ENCODE measurements at regions not wholly inside any gene's neighbourhood (a gene's known extent, or its start where the extent isn't known, plus 50 kb on each side); places are given as distances from the start of the nearest gene placed in this dataset.

GRCh38 chr5:85671223-85671970 is 946.3 kb upstream of the COX7C start:
- Mint-ChIP-seq H3K4me3 (no peak overlapping the region), H3K9me3 (peaks cover 7 to 8% of the 10 kb centered on the region in 2 donors), H3K27ac (no peak overlapping the region), H3K27me3 (no peaks in the 10 kb centered on the region), H3K4me1 (no peaks in the 10 kb centered on the region)
- DNase-seq (no peak), ATAC-seq (no peak)

DNA sequence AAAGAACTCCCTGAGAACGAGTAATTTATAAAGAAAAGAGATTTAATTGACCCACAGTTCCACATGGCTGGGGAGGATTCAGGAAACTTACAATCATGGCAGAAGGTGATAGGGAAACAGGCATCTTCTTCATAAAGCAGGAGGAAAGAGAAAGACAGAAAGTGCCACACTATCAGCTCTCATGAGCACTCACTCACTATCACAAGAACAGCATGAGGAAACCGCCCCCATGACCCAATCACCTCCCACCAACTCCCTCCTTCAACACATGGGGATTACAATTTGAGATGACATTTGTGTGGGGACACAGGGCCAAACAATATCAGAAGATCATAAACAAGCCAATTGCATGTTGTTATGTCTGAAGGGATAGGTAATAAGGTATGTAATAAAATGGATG is 935.9 kb upstream of the COX7C start:
- no peaks in the 10 kb centered on the region for H3K9me3 Mint-ChIP-seq
- ATAC-seq (no peak), DNase-seq (no peak)
- H3K27ac Mint-ChIP-seq = no peak overlapping the region
- no peaks in the 10 kb centered on the region for H3K27me3 Mint-ChIP-seq
- H3K4me1 Mint-ChIP-seq = no peaks in the 10 kb centered on the region
- H3K4me3 Mint-ChIP-seq = no peak overlapping the region

GRCh38 chr5:85684351-85684750 is 933.4 kb upstream of the COX7C start:
- H3K4me1 Mint-ChIP-seq = no peaks in the 10 kb centered on the region
- DNase-seq (no peak), ATAC-seq (no peak)
- H3K27me3 Mint-ChIP-seq = no peaks in the 10 kb centered on the region
- no peaks in the 10 kb centered on the region for H3K9me3 Mint-ChIP-seq
- no peak overlapping the region for H3K4me3 Mint-ChIP-seq
- H3K27ac Mint-ChIP-seq = no peak overlapping the region

DNA sequence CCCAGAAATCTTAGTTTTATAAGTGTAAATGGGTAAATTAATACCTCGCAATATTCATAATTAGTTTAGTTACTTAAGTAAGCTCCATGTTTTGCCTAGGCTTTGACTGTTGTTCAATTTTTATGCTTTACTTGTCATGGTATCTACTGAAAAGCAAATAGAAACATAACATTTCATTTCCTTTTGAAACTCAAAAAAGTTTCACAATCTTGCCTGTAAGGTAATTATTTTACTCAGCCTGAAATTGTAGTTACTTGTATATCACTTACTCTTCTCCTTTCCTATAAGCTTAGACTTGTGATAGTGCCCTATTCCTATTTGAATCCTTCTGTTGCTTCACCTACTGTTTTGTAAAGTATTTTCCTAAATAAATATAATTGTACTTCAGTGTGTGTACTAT is 914.4 kb upstream of the COX7C start:
- Mint-ChIP-seq H3K27me3 (no peaks in the 10 kb centered on the region), H3K9me3 (no peaks in the 10 kb centered on the region), H3K4me1 (no peaks in the 10 kb centered on the region), H3K4me3 (no peak overlapping the region), H3K27ac (no peak overlapping the region)
- no peak for DNase-seq
- no peak for ATAC-seq

GRCh38 chr5:85709728-85710127 is 908.0 kb upstream of the COX7C start:
- Mint-ChIP-seq H3K9me3 (no peaks in the 10 kb centered on the region), H3K4me3 (no peak overlapping the region), H3K4me1 (no peaks in the 10 kb centered on the region), H3K27ac (no peak overlapping the region), H3K27me3 (no peaks in the 10 kb centered on the region)
- no peak for DNase-seq
- no peak for ATAC-seq

DNA sequence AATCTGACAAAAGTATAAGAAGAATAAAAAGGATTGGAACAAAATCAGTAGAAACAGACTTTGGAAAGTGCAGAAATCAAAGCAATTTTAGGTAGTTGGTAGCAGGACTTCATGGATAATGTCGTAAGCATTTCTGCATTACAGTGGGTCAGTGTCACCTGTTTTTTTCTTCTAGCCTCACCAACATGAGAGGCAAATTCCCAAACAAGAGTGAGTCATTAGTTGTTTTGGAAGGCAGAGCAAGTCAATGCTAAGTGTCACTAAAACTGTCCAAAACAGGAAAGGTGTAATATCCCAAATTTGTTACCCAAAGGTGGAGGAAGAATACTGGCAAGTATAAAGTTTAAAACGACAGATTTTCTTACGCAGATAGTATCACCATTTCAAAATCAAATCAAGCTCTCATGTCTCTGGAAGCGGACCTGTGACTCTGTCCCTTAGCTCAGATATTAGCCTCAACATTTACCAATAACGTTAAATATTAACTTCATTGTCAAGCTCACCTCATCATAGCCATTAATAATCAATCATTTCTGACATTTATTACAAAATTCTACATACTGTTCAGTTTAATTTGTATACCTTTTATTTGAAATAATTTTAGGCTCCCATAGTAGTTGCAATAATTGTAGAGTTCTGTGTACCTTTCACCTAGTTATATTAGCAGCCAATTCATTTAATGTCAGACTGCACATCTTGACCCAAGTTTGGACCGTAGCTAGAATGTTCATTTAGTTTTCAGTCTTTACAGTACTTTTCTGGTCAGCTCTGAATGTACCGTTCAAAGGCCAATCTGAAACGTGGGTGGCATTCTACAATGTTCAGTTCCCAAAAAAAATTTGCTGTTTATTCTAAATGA is 901.2 kb upstream of the COX7C start:
- Mint-ChIP-seq H3K27me3 (no peaks in the 10 kb centered on the region), H3K4me1 (no peaks in the 10 kb centered on the region), H3K27ac (no peak overlapping the region), H3K9me3 (no peaks in the 10 kb centered on the region), H3K4me3 (no peak overlapping the region)
- no peak for DNase-seq
- ATAC-seq = no peak

DNA sequence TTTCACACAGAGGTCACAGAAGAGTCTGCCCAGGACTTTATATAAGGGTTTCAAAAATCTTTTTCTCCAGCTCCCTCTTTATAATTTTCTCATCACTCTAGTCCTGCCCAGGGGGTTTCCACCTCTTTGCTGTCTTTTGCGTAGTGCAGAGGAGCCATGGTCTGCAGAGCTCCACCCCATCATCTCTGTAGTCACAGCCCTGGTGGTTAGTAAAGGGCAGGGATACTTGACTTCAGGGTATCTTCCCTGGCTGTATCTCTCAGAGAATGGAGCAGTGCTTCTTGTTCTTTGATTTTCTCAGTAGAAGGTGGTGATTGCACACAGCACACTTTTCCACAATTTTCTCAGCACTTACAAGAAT is 900.6 kb upstream of the COX7C start:
- DNase-seq = no peak
- Mint-ChIP-seq H3K4me1 (no peaks in the 10 kb centered on the region), H3K4me3 (no peak overlapping the region), H3K9me3 (peaks cover 0 to 3% of the 10 kb centered on the region in 2 donors), H3K27ac (no peak overlapping the region), H3K27me3 (no peaks in the 10 kb centered on the region)
- ATAC-seq = no peak

GRCh38 chr5:85732185-85732584 is 885.6 kb upstream of the COX7C start:
- Mint-ChIP-seq H3K4me3 (no peak overlapping the region), H3K9me3 (peaks cover 8 to 14% of the 10 kb centered on the region in 2 donors), H3K27me3 (no peaks in the 10 kb centered on the region), H3K27ac (no peak overlapping the region), H3K4me1 (no peaks in the 10 kb centered on the region)
- no peak for ATAC-seq
- no peak for DNase-seq

DNA sequence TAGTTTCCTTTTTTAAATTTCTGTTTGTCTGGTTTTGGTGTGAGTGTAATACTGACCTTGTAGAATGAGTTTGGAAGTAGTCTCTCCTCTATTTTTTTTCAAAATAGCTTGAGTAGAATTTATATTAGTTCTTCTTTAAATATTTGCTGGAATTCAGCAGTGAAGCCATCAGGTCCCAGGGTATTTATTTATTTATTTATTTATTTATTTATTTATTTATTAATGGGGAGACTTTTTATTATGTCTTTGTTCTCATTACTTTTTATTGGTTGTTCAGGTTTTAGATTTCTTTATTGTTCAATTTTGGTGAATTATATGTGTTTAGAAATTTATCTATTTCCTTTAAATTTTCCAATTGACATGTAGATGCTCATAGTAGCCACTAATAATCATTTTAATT is 875.8 kb upstream of the COX7C start:
- no peak overlapping the region for H3K4me3 Mint-ChIP-seq
- DNase-seq = no peak
- ATAC-seq = no peak
- no peaks in the 10 kb centered on the region for H3K27me3 Mint-ChIP-seq
- H3K9me3 Mint-ChIP-seq = peaks cover 14 to 22% of the 10 kb centered on the region in 2 donors
- peak overlapping the region in 1 of 2 donors; percentile 54 for H3K27ac Mint-ChIP-seq
- H3K4me1 Mint-ChIP-seq = no peaks in the 10 kb centered on the region

DNA sequence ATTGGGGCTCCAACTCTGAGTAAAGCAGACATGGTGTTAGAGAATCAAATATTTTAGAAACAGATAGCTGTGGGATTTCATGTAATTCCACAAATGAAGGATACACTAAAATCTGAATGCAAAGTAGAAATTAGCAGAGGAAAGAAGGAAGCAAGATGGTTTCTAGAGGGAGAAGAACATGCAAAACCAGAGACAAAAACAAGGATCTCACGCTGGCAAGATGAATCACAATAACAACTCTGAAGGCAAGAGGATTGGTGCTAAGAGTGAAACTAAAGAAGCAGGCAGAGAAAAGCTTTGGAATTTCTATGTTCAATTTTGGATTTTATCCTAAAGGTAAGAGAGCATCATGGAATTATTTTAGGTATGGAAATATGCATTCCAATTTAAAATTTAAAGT is 857.2 kb upstream of the COX7C start:
- no peaks in the 10 kb centered on the region for H3K27me3 Mint-ChIP-seq
- no peak overlapping the region for H3K4me3 Mint-ChIP-seq
- H3K4me1 Mint-ChIP-seq = no peaks in the 10 kb centered on the region
- DNase-seq (no peak), ATAC-seq (no peak)
- H3K9me3 Mint-ChIP-seq = peaks cover 14 to 17% of the 10 kb centered on the region in 2 donors
- no peak overlapping the region for H3K27ac Mint-ChIP-seq

DNA sequence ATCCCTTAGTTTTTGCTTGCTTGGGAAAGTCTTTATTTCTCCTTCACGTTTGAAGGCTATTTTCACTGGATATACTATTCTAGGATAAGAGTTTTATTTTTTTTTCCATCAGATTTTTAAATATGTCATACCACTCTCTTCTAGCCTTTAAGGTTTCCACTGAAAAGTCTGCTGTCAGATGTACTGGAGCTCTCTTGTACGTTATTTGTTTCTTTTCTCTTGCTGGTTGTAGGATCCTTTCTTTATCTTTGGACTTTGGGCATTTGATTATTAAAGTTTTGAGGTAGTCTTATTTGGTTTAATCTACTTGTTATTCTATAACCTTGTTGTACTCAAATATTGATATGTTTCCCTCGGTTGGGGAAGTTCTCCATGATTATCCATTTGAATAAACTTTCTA is 848.4 kb upstream of the COX7C start:
- DNase-seq (no peak), ATAC-seq (no peak)
- peaks cover 26 to 38% of the 10 kb centered on the region in 2 donors for H3K9me3 Mint-ChIP-seq
- no peak overlapping the region for H3K27ac Mint-ChIP-seq
- no peak overlapping the region for H3K4me3 Mint-ChIP-seq
- H3K4me1 Mint-ChIP-seq = no peaks in the 10 kb centered on the region
- no peaks in the 10 kb centered on the region for H3K27me3 Mint-ChIP-seq

GRCh38 chr5:85784746-85785145 is 833.0 kb upstream of the COX7C start:
- H3K27me3 Mint-ChIP-seq = no peaks in the 10 kb centered on the region
- no peak overlapping the region for H3K4me3 Mint-ChIP-seq
- H3K4me1 Mint-ChIP-seq = no peaks in the 10 kb centered on the region
- no peaks in the 10 kb centered on the region for H3K9me3 Mint-ChIP-seq
- H3K27ac Mint-ChIP-seq = no peak overlapping the region
- ATAC-seq (no peak), DNase-seq (no peak)

GRCh38 chr5:85813146-85813545 is 804.6 kb upstream of the COX7C start:
- Mint-ChIP-seq H3K4me3 (no peak overlapping the region), H3K9me3 (no peaks in the 10 kb centered on the region), H3K4me1 (no peaks in the 10 kb centered on the region), H3K27me3 (no peaks in the 10 kb centered on the region), H3K27ac (no peak overlapping the region)
- DNase-seq (no peak), ATAC-seq (no peak)

DNA sequence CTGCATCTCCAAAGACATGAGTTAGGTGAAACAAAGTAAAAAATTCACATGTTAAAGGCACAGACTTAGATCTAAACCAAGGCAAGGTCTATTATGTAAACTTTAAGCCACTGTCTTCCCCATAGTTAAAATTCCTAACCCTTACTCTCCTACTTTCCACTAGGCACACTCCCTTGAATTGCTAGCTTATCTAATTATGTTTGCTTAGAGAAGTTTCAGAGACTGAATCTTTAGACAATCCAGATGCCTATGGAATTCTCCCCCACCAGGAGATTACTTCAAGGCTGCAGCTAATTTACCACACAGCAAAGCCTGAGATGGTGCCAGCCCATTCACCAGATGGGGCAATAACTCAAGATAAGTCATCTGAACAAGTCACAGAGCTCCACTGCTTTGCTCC is 803.1 kb upstream of the COX7C start:
- DNase-seq (no peak), ATAC-seq (no peak)
- Mint-ChIP-seq H3K27ac (no peak overlapping the region), H3K4me3 (no peak overlapping the region), H3K27me3 (no peaks in the 10 kb centered on the region), H3K9me3 (no peaks in the 10 kb centered on the region), H3K4me1 (no peaks in the 10 kb centered on the region)

DNA sequence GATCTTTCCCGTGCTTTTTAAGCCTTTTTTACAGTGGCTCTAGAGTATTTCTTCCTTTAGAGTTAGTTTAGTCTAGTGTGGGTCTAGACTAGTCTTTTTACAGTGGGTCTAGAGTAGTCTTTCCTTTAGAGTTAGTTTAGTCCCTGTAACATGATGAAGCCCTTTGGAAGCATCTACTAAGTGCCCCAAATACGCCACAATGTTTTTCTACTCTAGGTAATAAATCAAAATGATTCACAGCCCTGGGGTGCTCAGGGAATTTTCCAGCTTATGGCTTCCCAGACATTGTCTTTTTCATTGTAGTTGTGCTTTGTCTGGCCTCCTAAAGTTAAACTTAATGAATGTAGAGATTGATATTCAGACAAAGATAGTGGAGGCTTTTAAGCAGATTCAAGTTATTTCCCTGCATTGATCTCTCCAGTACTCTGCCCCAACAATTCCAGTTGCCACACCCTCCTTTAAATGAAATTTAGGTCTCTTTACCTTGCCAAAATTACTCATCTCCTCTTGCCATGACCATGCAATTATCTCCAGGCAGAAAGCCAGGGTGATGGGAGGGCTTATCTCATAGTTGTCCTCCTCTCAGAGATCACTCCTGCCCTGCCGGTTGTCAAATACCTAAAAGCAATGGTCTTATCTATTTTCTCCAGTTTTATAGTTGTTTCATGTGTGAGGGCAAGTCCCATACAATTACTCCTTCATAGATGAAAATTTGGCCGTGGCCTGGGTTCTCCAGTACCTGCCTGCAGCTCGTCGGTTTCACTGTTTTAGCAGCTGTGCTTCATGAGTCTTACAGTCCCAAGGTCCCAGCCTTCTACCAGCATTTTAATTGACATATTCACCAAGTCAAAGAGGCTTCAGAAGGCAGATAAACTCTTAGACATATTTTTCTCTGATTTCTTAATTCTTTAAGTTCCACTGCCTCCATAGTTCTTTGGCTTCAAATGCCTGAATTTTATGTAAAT is 794.0 kb upstream of the COX7C start:
- Mint-ChIP-seq H3K4me1 (no peaks in the 10 kb centered on the region), H3K9me3 (no peaks in the 10 kb centered on the region), H3K4me3 (no peak overlapping the region), H3K27ac (no peak overlapping the region), H3K27me3 (no peaks in the 10 kb centered on the region)
- ATAC-seq (no peak), DNase-seq (no peak)

Data from stimulated activated naive CD8-positive, alpha-beta T cell treated with anti-CD3 and anti-CD28 coated beads, Interleukin-15, amount 100 ng/mL, for 72 hours (primary cell).